ENCODE measurements at regions not wholly inside any gene's neighbourhood (a gene's known extent, or its start where the extent isn't known, plus 50 kb on each side); places are given as distances from the start of the nearest gene placed in this dataset.
"Not testable (repeated sequence)": the region's sequence is repeated elsewhere in the genome, so short reads cannot be mapped to it uniquely, and the experiment has no call there.

DNA sequence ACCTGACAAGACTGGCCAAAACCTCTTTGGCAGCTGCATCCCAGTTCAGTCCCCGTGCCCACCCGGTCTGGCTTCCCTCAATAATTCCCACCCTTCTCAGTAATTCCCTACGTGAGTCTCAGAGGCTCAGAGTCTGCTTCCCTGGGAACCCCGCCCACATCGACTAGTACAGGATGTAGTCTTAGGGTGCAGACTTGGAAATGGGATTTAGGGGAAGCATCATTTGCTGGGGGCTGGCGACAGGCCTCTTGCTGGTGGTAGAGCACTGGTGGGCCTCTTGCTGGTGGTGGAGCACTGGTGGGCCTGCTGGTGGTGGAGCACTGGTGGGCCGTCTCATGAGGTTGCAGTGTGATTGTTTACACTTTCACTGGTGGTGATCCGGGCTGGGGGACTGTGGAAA is 199.5 kb upstream of the B3GAT1 start:
- DNase-seq (ENCODE audit: low read depth in 4 of 4, low spot score in 1 of 4), result no peak

DNA sequence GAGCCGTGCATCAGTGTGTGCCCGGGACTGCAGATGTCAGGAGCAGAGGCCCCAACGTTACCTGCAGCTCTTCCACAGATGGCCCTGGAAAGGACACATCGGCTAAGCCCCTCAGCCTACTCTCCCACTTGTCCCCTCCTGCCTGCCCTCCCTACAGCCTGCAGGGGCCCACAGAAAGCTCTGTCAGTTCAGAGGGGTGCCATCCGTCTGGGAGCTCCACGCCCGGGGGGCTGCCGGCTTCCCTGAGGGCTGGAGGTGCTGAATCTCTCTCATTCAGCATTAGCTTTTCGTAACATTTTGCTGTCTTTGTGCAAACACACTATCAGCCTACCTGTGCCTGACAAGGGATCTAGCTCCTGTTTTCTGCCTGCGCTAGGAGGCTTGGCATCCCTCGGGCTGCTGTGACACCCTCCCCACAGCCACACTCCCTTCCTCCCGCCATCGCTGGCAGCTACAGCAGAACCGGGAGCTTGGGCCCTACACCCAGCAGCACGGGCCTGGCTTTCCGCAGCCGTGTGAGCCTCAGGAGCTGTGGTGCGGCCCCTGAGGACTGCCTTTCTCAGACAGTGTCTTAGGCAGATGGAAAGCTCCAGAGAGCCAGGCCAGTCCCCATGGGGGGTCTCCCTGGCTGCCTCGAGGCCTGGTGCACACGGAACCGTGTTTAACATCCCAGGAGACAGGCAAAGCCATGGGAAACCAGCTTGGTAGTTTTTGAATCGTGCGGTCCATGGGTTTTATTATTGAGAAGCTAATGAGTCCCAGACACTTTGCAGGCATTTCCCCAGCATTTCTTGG is 198.3 kb upstream of the B3GAT1 start:
- no peak for DNase-seq (ENCODE audit: low read depth in 4 of 4, low spot score in 1 of 4)

DNA sequence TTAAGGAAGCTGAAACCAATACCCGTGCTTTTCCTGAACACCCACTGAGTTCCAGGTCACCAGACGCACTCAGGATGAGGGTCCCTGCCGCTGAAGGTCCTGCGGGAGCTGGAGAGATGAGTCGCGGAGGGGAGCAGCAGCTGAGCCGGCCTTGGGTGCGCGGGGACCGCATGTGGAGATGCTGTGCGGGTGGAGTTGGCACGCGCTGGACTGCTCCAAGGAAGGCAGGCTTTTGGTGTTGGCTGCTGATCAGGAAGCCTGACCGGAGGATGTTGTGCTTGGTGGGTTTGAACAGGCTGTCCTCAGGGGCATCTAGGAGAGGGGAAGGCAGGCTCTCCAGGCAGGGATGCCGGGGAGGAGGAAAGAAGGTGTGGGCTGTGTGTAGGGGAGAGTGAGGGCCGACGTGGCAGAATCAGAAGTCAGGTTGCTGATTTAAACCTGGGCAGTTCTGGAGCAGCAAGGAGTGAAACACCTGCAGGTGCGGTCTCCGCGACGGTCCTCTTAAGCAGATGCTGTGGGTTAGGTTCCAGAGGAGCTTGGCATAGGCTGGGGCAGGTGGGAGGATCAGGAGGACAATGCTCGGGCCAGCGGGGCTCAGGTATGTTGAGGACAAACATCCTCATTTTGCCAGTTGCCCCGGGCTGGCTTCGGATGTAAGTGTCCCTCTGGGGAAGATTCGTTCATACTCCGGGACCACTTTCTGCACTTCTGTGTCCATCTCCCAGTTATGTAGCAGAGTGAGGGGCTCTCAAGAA is 197.5 kb upstream of the B3GAT1 start:
- no peak for DNase-seq (ENCODE audit: low read depth in 4 of 4, low spot score in 1 of 4)

DNA sequence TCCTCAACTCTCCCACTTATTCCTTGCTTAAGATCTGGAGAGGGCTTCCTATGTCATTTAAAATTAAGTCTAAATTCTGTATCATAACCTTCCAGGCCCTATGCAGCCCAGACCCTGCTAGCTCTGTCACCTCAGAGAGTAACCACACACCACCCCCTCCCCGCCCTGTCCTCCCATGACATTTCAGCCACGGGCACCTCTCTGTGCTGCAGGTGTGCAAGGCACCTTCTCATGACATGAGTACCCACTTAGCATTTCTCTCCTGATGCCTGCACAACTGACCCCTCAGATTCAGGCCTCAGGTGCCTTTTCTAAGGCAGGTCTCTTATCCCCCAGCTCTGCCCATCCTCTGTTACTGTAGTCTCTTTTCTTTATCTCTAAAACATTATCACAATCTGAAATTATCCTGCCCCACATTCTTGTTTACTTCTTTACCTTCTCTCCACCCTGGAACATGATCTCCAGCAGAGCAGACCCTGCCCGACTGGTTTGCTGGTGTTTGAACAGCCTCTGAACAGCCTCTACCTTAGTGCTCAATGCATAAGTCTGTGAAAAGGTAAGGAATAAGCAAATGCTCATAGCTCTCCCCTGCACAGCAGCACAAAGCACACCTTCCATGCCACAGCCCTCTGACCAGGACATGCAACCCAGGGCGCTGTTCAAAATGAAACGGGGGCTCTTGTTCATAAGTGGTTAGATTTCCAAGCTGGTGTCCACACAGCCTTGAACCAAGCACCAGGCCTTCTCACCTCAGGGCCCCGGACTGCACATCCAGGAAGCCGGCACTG is 196.1 kb upstream of the B3GAT1 start:
- no peak for DNase-seq (ENCODE audit: low read depth in 4 of 4, low spot score in 1 of 4)

GRCh38 chr11:134606251-134606650 is 194.2 kb upstream of the B3GAT1 start:
- no peak for DNase-seq (ENCODE audit: low read depth in 4 of 4, low spot score in 1 of 4)

- DNase-seq (ENCODE audit: low read depth in 4 of 4, low spot score in 1 of 4), result no peak
Measured at GRCh38 chr11:134604886-134605285, 192.8 kb upstream of the B3GAT1 start.

DNA sequence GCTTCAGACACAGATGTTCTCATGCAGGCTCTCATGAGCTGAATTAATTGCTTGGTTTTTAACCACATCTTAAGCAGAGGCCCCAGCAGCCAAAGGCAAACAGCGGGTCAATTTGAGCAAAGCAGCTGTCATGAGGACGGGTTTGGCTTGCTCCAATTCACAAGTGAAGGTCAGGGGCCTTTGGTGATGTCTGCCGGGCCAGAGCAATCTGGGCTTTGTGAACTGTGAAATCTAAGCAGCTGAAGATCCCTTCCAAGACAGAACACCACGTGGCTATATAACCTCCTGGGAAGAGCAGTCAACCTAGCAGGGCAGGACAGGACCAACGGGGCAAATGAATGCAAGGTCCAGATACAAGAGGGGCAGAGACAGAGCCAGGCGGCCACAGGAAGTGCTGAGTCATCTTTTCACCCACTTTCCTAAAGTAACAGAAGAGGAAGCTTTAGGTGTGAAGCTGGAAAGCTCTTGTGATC is 187.3 kb upstream of the B3GAT1 start:
- DNase-seq (ENCODE audit: low read depth in 4 of 4, low spot score in 1 of 4), result no peak

DNA sequence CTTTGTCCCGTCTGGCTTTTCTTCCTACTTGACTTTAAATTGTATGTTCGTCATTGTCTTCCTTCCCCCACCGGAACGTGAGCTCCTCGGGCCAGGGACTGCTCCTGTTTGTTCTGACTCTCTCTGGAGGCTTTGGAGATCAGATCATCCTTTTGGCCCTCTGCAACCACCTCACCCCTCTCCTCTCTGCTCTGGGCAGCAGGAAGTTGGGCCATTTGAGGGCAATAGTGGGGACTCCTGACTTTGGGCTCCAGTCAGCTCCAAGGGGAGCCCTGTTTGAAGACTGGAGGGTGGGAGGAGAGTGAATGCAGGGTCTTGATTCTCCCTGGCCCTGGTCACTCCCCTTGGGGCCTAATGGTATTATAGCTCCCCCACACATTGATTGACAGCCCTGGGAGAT is 186.3 kb upstream of the B3GAT1 start:
- DNase-seq (ENCODE audit: low read depth in 4 of 4, low spot score in 1 of 4), result no peak

DNA sequence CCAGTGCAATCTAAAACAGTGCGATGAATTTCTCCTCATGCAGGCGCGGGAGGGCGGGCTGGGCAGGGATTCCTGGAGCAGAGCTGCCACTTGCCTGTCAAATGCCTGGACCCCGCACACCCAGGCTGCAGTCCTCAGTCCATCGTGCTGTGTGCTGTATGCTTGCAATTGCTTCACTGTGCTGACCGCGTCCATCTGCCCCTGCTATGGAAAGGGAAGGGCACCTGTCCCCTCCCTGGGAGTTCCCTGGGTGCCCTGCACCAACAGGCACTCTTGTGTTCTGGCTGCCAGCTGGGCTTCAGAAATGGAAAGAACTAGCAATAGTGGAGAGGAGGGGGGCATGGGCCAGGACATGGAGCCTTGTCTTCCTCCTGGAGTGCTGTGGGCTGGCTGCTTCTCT is 185.4 kb upstream of the B3GAT1 start:
- no peak for DNase-seq (ENCODE audit: low read depth in 4 of 4, low spot score in 1 of 4)

- no peak for DNase-seq (ENCODE audit: low read depth in 4 of 4, low spot score in 1 of 4)
Measured at GRCh38 chr11:134596404-134596803, 184.4 kb upstream of the B3GAT1 start.

GRCh38 chr11:134592391-134592990 is 180.4 kb upstream of the B3GAT1 start:
- peak; percentile 3 to 37 (median 21) for DNase-seq (ENCODE audit: low read depth in 4 of 4, low spot score in 1 of 4)

- no peak for DNase-seq (ENCODE audit: low read depth in 4 of 4, low spot score in 1 of 4)
Measured at GRCh38 chr11:134591338-134591737, 179.3 kb upstream of the B3GAT1 start.

DNA sequence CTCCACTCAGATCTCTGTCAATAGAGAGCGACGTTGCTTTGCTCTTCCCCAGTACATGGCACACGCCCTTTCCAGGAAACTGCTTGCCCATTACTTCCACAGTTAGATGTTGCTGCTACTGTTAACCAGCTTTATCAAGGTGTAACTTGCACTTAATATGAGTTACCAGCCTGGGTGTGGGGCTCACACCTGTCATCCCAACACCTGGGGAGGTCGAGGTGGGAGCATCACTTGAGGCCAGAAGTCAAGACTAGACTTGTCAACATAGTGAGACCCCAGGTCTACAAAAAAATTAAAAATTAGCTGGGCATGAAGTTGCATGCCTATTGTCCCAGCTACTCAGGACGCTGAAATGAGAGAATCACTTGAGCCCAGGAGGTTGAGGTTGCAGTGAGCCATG is 177.1 kb upstream of the B3GAT1 start:
- no peak for DNase-seq (ENCODE audit: low read depth in 4 of 4, low spot score in 1 of 4)

DNA sequence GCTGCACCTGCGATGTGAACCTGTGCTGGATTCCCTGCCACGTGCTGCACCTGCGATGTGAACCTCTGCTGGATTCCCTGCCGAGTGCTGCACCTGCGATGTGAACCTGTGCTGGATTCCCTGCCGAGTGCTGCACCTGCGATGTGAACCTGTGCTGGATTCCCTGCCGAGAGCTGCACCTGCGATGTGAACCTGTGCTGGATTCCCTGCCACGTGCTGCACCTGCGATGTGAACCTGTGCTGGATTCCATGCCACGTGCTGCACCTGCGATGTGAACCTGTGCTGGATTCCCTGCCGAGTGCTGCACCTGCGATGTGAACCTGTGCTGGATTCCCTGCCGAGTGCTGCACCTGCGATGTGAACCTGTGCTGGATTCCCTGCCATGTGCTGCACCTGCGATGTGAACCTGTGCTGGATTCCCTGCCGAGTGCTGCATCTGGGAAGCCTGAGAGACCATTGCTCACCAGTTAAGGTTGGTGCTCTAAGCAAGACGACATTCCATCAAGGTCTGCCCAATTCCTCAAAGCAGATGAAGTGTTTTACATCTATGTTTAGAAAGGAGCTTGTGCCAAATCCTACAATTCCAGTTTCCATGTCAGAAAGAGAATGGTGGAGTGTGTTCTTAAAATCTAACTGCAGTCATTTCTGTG is 176.5 kb upstream of the B3GAT1 start:
- not testable (repeated sequence) for DNase-seq (ENCODE audit: low read depth in 4 of 4, low spot score in 1 of 4)

- DNase-seq (ENCODE audit: low read depth in 4 of 4, low spot score in 1 of 4), result no peak
Measured at GRCh38 chr11:134587345-134587744, 175.3 kb upstream of the B3GAT1 start.

- DNase-seq (ENCODE audit: low read depth in 4 of 4, low spot score in 1 of 4), result no peak
Measured at GRCh38 chr11:134586726-134587125, 174.7 kb upstream of the B3GAT1 start.

GRCh38 chr11:134585666-134586610 is 173.9 kb upstream of the B3GAT1 start:
- DNase-seq (ENCODE audit: low read depth in 4 of 4, low spot score in 1 of 4), result no peak

- no peak for DNase-seq (ENCODE audit: low read depth in 4 of 4, low spot score in 1 of 4)
Measured at GRCh38 chr11:134584706-134585445, 172.8 kb upstream of the B3GAT1 start.

- no peak for DNase-seq (ENCODE audit: low read depth in 4 of 4, low spot score in 1 of 4)
Measured at GRCh38 chr11:134584001-134584561, 172.0 kb upstream of the B3GAT1 start.

Data from stimulated activated CD4-positive, alpha-beta T cell treated with anti-CD3 and anti-CD28 coated beads, Interleukin-1b, Interleukin-23, amount 100 ng/mL, for 24 hours (primary cell).